B cell (primary cell): ENCODE measurements at regions not wholly inside any gene's neighbourhood (a gene's known extent, or its start where the extent isn't known, plus 50 kb on each side); places are given as distances from the start of the nearest gene placed in this dataset.
"Not testable (repeated sequence)": the region's sequence is repeated elsewhere in the genome, so short reads cannot be mapped to it uniquely, and the experiment has no call there.

Experiments used
- ATAC-seq: fragments of 200-7000 bp; cut with Tn5 transposase; one replicate; pipeline ENCODE4 v1.10.0; 2021; ENCODE audit warnings: low read depth, mild to moderate bottlenecking, moderate number of reproducible peaks, moderate library complexity
- CTCF ChIA-PET: fragments of 350-600 bp; sonication (Branson Sonifier 250); formaldehyde crosslinking; loops from one replicate; lab custom pipeline; 2021; ENCODE audit warnings: antibody characterized with exemption, inconsistent platforms; lab: Charles Lee
- POLR2A ChIA-PET: fragments of 350-600 bp; sonication (Branson Sonifier 250); formaldehyde crosslinking; loops from one replicate; lab custom pipeline; 2021; ENCODE audit warnings: antibody characterized with exemption; lab: Charles Lee
- DNase-seq: peaks from one replicate; pipeline ENCODE4 v3.0.0; 2013
- H2AFZ ChIP-seq: 2 replicates; pipeline ENCODE4 v1.6.1; 2012; ENCODE audit warnings: mild to moderate bottlenecking, low read depth, low read length; ENCODE audit not compliant: insufficient read depth, poor library complexity, severe bottlenecking
- H3K27ac ChIP-seq, 2 donors: 1 replicate in 1 of 2; 2 replicates in 1 of 2; pipeline ENCODE4 v1.5.1; 2012 to 2013; ENCODE audit warnings: low read length in 2 of 2, mild to moderate bottlenecking in 2 of 2, moderate library complexity in 1 of 2
- H3K27me3 ChIP-seq, 4 experiments: fragments of 200-600 bp in 1 of 4; sonication (generic) in 1 of 4; replicated peaks in 1 of 4; 1 replicate in 2 of 4; 2 replicates in 2 of 4; pipeline versions ENCODE4 v1.6.1 to v1.7.0; 2013 to 2016; ENCODE audit warnings: low read length in 3 of 4, mild to moderate bottlenecking in 2 of 4, mixed read lengths in 1 of 4, moderate library complexity in 1 of 4; ENCODE audit not compliant: insufficient read depth in 4 of 4, control insufficient read depth in 3 of 4; ENCODE audit errors: control extremely low read depth in 1 of 4
- H3K36me3 ChIP-seq, 2 experiments: replicated peaks in 1 of 2; 1 replicate in 1 of 2; 2 replicates in 1 of 2; pipeline versions ENCODE4 v1.6.1 to v1.7.1; 2013; ENCODE audit warnings: low read length in 1 of 2; ENCODE audit not compliant: insufficient read depth in 2 of 2, control insufficient read depth in 1 of 2; ENCODE audit errors: control extremely low read depth in 1 of 2, extremely low read depth in 1 of 2
- H3K4me1 ChIP-seq, 2 donors: fragments of 200-600 bp in 1 of 2; sonication (generic) in 1 of 2; 1 replicate in 1 of 2; 2 replicates in 1 of 2; pipeline versions ENCODE4 v1.5.1 to v1.6.1; 2013 to 2017; ENCODE audit warnings: low read length in 2 of 2; ENCODE audit not compliant: control insufficient read depth in 2 of 2, insufficient read depth in 2 of 2
- H3K4me2 ChIP-seq: replicated peaks from 2 replicates; pipeline ENCODE3; 2012; ENCODE audit warnings: mild to moderate bottlenecking, low read depth, low read length; ENCODE audit not compliant: poor library complexity, severe bottlenecking
- H3K4me3 ChIP-seq, 5 experiments: fragments of 200-600 bp in 1 of 5; sonication (generic) in 1 of 5; 1 replicate in 3 of 5; 2 replicates in 2 of 5; pipeline versions ENCODE4 v1.5.1 to v1.7.0; 2011 to 2016; ENCODE audit warnings: low read length in 4 of 5, mild to moderate bottlenecking in 4 of 5, low read depth in 2 of 5, control low read depth in 1 of 5, moderate library complexity in 1 of 5; ENCODE audit not compliant: insufficient read depth in 1 of 5; ENCODE audit errors: control extremely low read depth in 1 of 5, extremely low read depth in 1 of 5
- H3K79me2 ChIP-seq: fragments of 200-600 bp; sonication (generic); one replicate; pipeline ENCODE4 v1.6.0; 2016; ENCODE audit warnings: low read length; ENCODE audit not compliant: control insufficient read depth, insufficient read depth
- H3K9ac ChIP-seq: fragments of 200-600 bp; sonication (generic); 2 replicates; pipeline ENCODE4 v1.6.1; 2017; ENCODE audit warnings: mild to moderate bottlenecking, low read length, moderate library complexity
- H3K9me3 ChIP-seq, 3 donors: one replicate each; pipeline versions ENCODE4 v1.6.1 to v1.7.1; 2013; ENCODE audit warnings: low read length in 2 of 3; ENCODE audit not compliant: control insufficient read depth in 2 of 3, insufficient read depth in 1 of 3; ENCODE audit errors: control extremely low read depth in 1 of 3
- H4K20me1 ChIP-seq: 2 replicates; pipeline ENCODE4 v1.6.0; 2012; ENCODE audit warnings: mild to moderate bottlenecking, low read length; ENCODE audit not compliant: insufficient read depth, control insufficient read depth, poor library complexity, severe bottlenecking
- H3K27ac Mint-ChIP-seq: one replicate; pipeline ENCODE4 v1.8.0; 2021; ENCODE audit warnings: mixed read lengths
- H3K27me3 Mint-ChIP-seq: one replicate; pipeline ENCODE4 v1.8.0; 2021; ENCODE audit warnings: mixed read lengths
- H3K4me1 Mint-ChIP-seq: one replicate; pipeline ENCODE4 v1.8.0; 2021; ENCODE audit warnings: mixed read lengths
- H3K4me3 Mint-ChIP-seq: one replicate; pipeline ENCODE4 v1.8.0; 2021; ENCODE audit warnings: mixed read lengths
- H3K9me3 Mint-ChIP-seq: one replicate; pipeline ENCODE4 v1.8.0; 2022; ENCODE audit warnings: mixed read lengths; ENCODE audit not compliant: insufficient read depth
- CTCF ChIP-seq: fragments of 200-600 bp; IDR thresholded peaks from one replicate; pipeline ENCODE4 v1.8.0; 2022; ENCODE audit warnings: antibody characterized with exemption, mild to moderate bottlenecking
- EZH2 ChIP-seq: IDR thresholded peaks from 2 replicates; pipeline ENCODE4 v1.6.1; 2012; ENCODE audit warnings: borderline replicate concordance, low read depth, mild to moderate bottlenecking, moderate library complexity, low read length; ENCODE audit not compliant: insufficient read depth, poor library complexity, severe bottlenecking
- WGBS: methylation state at CpG from one replicate; pipeline ENCODE4 v1.1.5; 2013; ENCODE audit warnings: missing lambda C conversion rate; ENCODE audit not compliant: insufficient coverage; 5-methylcytosine and 5-hydroxymethylcytosine counted together
- intact Hi-C: fragments of 100-400 bp; cut with micrococcal nuclease; formaldehyde crosslinking; loops from one replicate; pipeline ENCODE4 v1.10.0; 2022

DNA sequence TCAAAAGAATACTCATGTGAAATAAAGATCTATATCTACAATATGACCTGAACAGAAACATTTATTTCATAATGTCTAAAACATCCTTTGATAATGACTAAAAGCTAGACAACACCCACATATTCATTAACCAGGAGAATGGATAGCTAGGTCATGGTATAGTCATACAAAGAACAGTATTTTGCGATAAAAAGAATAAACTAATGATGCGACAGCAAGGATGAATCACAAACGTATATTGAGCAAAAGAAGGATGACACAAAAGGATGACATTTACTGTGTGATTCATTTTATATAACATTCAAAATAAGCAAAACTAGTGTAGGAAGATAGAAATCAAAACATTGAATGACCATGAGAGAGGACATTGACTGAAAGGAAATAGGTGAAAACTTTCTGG lies 1233.1 kb downstream of the OTOL1 start:
- Histone ChIP-seq H4K20me1 (no peaks in the 10 kb centered on the region), H3K4me2 (no peak overlapping the region), H3K36me3 (no peaks in the 10 kb centered on the region), H2AFZ (no peak overlapping the region), H3K9ac (no peak overlapping the region), H3K79me2 (no peaks in the 10 kb centered on the region), H3K4me1 (no peaks in the 10 kb centered on the region), H3K4me3 (no peak overlapping the region), H3K9me3 (no peaks in the 10 kb centered on the region), H3K27me3 (no peaks in the 10 kb centered on the region), H3K27ac (no peak overlapping the region)
- TF ChIP-seq CTCF (no peak), EZH2 (no peak)
- peaks cover 5% of the 10 kb centered on the region for H3K9me3 Mint-ChIP-seq
- no peaks in the 10 kb centered on the region for H3K4me1 Mint-ChIP-seq
- DNase-seq = no peak
- no CpG with 5 or more reads among the region's 3 CpGs for WGBS
- H3K27ac Mint-ChIP-seq = no peak overlapping the region
- H3K4me3 Mint-ChIP-seq = no peak overlapping the region
- CTCF ChIA-PET = no interaction called here
- POLR2A ChIA-PET = no interaction called here
- intact Hi-C loops = no loop called here
- ATAC-seq = no peak
- no peaks in the 10 kb centered on the region for H3K27me3 Mint-ChIP-seq

DNA sequence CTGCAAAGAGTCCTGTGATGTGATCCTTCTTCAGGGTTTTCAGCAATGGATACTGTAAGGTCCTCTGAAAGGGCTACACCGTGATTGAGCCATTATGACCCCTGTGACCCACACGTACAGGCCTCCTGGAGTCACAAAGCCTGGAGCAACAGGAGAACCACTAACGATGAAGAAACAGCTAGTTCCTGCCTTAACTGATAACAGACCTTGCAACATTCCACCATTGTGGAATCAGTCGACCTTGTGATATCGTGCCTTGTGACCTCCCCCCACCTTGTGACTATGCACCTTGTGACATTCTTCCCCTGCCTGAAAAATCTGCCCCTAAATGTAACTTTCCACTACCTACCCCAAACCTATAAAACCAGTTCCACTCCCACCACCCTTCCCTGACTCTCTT lies 1235.4 kb downstream of the OTOL1 start:
- H3K27ac Mint-ChIP-seq, H3K4me2 ChIP-seq, ATAC-seq, H3K9me3 ChIP-seq, DNase-seq, H3K4me1 Mint-ChIP-seq, H3K79me2 ChIP-seq, intact Hi-C loops, H3K4me3 ChIP-seq, H3K27me3 ChIP-seq, POLR2A ChIA-PET, H3K9me3 Mint-ChIP-seq, H3K9ac ChIP-seq, CTCF ChIA-PET, H3K4me3 Mint-ChIP-seq, H3K27ac ChIP-seq, H2AFZ ChIP-seq, H3K36me3 ChIP-seq, H3K4me1 ChIP-seq, H4K20me1 ChIP-seq, H3K27me3 Mint-ChIP-seq: not testable (repeated sequence)
- WGBS = 88% methylated on average over 5 of the region's 5 CpGs
